ENCODE measurements at regions not wholly inside any gene's neighbourhood (a gene's known extent, or its start where the extent isn't known, plus 50 kb on each side); places are given as distances from the start of the nearest gene placed in this dataset.
"Not testable (repeated sequence)": the region's sequence is repeated elsewhere in the genome, so short reads cannot be mapped to it uniquely, and the experiment has no call there.

DNA sequence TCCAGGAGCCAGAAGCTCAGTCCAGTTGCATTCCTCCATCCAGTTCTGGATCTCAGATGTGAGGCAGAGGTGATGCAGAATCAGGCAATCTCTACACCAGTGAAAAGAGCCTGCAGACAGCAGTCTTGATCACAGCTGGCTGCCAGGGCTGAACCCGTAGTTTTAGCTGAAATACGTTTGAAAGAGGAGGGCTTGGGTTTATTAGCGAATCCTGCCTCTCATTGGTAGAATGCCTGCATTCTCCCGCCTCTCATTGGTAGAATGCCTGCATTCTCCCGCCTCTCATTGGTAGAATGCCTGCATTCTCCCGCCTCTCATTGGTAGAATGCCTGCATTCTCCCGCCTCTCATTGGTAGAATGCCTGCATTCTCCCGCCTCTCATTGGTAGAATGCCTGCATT, 359.4 kb upstream of the TPM1 start:
- TF ChIP-seq, protein P1, sequence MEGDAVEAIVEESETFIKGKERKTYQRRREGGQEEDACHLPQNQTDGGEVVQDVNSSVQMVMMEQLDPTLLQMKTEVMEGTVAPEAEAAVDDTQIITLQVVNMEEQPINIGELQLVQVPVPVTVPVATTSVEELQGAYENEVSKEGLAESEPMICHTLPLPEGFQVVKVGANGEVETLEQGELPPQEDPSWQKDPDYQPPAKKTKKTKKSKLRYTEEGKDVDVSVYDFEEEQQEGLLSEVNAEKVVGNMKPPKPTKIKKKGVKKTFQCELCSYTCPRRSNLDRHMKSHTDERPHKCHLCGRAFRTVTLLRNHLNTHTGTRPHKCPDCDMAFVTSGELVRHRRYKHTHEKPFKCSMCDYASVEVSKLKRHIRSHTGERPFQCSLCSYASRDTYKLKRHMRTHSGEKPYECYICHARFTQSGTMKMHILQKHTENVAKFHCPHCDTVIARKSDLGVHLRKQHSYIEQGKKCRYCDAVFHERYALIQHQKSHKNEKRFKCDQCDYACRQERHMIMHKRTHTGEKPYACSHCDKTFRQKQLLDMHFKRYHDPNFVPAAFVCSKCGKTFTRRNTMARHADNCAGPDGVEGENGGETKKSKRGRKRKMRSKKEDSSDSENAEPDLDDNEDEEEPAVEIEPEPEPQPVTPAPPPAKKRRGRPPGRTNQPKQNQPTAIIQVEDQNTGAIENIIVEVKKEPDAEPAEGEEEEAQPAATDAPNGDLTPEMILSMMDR (IDR thresholded peaks at IDR 0.05; ENCODE audit: low read length): not testable (repeated sequence)
- not testable (repeated sequence) for TF ChIP-seq EZH2 (optimal IDR thresholded peaks at IDR 0.05; ENCODE audit: low read depth, low read length)

All from MM.1S (cell line).